ENCODE measurements at regions not wholly inside any gene's neighbourhood (a gene's known extent, or its start where the extent isn't known, plus 50 kb on each side); places are given as distances from the start of the nearest gene placed in this dataset.

DNA sequence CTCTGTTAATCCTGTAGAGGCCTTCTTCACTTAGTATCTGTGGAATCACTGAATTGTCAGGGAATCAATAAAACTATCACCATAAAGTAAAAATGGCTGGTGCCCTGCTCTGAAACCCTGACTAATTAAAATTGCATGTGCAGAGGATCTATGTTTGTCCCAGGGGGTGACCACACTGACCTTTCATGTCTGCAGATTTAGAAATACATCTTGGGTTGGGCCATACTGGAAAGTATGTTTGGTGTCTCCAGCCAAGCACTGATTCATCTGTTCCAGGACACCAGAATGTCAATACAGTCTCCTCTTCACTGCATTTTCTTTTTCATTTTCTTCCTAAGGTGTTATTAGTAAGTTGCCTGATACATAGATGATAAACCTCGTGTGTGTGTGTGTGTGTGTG is 490.9 kb upstream of the INTU start:
- TF ChIP-seq, protein P1, sequence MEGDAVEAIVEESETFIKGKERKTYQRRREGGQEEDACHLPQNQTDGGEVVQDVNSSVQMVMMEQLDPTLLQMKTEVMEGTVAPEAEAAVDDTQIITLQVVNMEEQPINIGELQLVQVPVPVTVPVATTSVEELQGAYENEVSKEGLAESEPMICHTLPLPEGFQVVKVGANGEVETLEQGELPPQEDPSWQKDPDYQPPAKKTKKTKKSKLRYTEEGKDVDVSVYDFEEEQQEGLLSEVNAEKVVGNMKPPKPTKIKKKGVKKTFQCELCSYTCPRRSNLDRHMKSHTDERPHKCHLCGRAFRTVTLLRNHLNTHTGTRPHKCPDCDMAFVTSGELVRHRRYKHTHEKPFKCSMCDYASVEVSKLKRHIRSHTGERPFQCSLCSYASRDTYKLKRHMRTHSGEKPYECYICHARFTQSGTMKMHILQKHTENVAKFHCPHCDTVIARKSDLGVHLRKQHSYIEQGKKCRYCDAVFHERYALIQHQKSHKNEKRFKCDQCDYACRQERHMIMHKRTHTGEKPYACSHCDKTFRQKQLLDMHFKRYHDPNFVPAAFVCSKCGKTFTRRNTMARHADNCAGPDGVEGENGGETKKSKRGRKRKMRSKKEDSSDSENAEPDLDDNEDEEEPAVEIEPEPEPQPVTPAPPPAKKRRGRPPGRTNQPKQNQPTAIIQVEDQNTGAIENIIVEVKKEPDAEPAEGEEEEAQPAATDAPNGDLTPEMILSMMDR (IDR thresholded peaks at IDR 0.05; ENCODE audit: low read depth, low read length): no peak
- TF ChIP-seq EZH2phosphoT487 (IDR thresholded peaks at IDR 0.05; ENCODE audit: low read depth): no peak
